GM19238 (cell line): ENCODE measurements at regions not wholly inside any gene's neighbourhood (a gene's known extent, or its start where the extent isn't known, plus 50 kb on each side); places are given as distances from the start of the nearest gene placed in this dataset.

Source experiments
- DNase-seq: peaks from one replicate; pipeline ENCODE4 v3.0.0; 2011; ENCODE audit warnings: low spot score; ENCODE audit not compliant: insufficient read length

DNA sequence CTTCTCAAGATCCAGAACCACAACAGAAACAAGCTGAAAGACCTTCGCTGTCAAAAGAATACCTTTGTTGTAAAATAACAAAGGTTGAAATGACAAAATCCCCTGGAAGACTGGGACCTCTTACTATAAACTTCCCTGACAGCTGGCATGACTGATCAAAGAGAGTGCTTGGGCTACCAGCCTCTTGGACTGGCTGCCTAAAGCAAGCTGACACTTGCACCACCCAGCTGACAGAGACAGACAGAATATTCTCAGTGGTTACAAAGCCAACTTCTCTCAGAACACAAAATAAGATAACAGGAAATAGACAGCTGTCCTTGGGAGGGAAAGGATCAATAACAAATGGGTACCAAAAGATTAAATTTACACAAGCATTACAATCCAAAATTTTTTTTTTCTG, 241.7 kb upstream of the SPOCK3 start:
- no peak for DNase-seq

GRCh38 chr4:167492007-167492406, 257.7 kb upstream of the SPOCK3 start:
- DNase-seq, result no peak

DNA sequence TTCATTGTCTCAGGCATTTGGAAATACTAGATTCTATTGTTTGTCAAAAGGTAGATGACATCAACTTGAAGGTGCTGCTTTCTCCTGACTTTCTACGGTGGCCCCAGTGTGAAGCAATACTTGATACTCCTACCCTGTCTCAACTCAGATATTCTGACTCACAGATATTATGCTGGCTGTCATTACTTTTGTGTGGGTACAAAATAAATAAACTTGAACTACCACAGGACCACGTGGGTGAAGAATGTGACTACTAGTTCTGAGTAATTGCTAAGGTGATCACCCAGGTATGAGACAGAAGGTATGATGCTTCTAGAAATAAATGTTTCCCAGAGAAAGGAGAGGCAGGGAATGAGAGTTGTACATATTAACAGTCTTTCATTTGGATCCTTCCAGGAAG, 275.3 kb upstream of the SPOCK3 start:
- DNase-seq, result no peak

GRCh38 chr4:167524091-167524490, 289.8 kb upstream of the SPOCK3 start:
- no peak for DNase-seq

GRCh38 chr4:167537761-167538160, 303.5 kb upstream of the SPOCK3 start:
- no peak for DNase-seq

- DNase-seq, result no peak
Observed at GRCh38 chr4:167541286-167541685, 307.0 kb upstream of the SPOCK3 start.

GRCh38 chr4:167544391-167544790, 310.1 kb upstream of the SPOCK3 start:
- DNase-seq, result no peak

DNA sequence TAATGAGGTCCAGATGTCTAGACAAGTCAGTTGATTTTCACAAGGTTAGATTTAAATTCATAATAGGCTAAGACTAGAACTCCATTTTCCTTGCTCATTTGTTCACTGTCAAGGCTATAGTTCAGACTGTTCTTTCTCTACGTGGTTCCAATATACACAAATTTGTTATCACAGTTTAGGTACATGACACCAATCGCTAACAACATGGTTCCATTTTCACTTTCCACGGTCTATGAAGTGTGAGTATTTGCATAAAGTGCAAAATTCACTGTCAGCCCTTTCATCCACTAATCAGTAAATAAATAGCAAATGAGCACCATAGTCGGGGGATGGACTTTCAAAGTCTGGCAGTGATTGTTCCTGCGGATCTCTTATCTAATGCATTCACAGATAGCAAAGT, 315.7 kb upstream of the SPOCK3 start:
- no peak for DNase-seq

DNA sequence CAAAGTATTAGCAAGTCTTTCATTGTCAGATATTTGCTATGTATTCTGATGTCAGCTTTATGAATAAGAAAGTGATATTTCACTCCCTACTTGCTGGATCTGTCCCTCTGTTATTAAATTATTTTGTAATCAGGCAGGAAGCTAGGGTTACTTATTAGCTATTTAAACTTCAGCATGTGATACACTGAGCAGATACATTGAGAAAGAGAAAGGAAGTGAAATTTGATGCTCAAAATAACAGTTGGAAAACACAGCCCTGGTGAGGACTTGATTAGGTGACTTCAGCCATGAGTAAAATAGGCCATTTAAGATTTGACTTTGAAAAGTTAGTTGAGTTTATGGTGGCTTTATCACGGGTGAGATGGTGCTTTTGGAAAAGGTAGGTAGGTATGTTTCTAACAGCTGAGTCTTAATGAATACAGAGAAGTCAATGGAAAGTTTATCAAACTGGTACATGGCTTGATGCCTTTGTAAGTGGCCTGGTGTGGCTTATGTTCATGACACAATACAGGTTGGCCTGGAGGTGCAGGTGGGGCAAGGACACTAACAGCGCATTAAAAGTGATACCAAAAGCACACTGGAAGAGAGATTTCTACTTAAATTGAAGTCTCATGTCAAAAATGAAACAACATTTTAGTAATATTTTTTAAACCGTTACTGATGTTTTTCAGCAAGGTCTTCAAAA, 321.2 kb upstream of the SPOCK3 start:
- DNase-seq, result no peak

GRCh38 chr4:167578906-167579305, 344.6 kb upstream of the SPOCK3 start:
- DNase-seq, result no peak

- no peak for DNase-seq
Observed at GRCh38 chr4:167581449-167581965, 347.2 kb upstream of the SPOCK3 start.

DNA sequence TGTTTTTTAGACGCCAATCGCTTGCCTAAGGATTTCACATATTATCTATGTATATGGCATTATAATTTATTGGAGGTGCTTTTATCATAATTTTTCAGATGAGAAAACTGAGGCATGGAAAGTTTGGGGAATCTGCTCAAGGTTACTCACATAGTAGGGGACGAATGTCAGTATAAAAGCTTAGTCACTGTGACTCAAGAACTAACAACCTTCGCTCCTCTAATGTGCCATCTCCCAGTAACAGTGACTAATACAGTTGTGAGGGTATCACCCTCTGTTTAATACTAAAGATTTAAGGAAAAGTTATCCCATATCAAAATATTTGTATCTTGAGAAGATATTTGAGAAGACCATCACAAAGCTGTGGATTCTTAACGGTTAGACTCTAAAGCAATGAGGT, 353.1 kb upstream of the SPOCK3 start:
- no peak for DNase-seq

- DNase-seq, result no peak
Observed at GRCh38 chr4:167595898-167596297, 361.6 kb upstream of the SPOCK3 start.

- no peak for DNase-seq
Observed at GRCh38 chr4:167602157-167602556, 367.9 kb upstream of the SPOCK3 start.

DNA sequence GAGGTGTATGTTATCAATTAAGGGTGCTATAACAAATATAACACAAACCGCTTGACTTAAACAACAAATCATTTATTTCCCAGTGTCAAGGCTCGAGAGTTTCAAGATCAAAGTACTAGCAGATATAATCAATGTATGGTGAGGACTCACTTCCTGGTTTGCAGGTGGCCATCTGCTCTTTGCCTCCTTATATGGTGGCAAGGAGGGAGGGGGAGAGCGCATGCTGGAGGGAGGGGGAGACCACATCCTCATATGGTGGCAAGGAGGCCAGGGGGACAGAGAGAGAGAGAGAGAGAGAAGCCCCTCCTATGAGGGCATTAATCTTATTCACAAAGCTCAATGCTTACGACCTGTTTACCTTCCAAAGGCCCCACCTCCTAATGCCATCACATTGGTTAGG, 372.3 kb upstream of the SPOCK3 start:
- no peak for DNase-seq

DNA sequence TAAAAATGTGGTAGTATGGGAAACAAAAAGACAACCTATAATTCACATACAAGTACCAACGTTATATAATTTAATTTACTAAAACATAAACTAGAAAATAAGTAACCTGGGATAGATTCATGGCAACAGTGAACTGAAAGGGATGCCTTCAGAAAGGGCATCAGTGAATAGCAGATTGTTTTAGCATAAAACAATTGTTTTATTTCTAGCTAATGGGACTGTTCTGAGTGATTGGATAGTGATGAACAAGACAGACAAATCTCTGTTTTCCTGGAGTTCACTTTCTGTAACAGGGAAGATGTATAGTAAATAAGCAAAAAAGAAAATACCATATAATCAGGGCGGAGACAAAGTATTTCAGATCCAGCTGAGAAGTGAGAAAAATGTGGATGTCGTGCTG, 379.1 kb upstream of the SPOCK3 start:
- no peak for DNase-seq

DNA sequence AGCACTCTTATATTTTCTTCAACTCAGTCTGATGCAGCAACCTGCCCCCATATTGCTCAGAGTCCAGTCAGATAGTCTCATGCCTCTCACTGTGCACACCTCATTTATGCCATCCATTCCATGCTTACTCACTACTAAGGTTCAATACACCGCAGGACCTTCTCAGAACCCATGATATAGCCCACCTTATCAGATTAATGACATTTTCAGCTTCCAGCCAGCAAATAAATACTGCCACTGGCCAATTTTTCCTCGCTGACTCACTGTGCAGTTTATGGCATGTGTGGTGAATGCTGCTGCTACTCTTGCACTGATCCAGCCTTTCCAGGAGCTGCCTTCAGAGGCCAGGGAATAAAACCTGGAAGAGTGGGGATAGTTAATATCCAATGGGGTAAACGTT, 380.6 kb upstream of the SPOCK3 start:
- DNase-seq, result no peak

- DNase-seq, result no peak
Observed at GRCh38 chr4:167616476-167616875, 382.2 kb upstream of the SPOCK3 start.

- peak; percentile 7 for DNase-seq
Observed at GRCh38 chr4:167622481-167623240, 388.4 kb upstream of the SPOCK3 start.

GRCh38 chr4:167623241-167623572, 388.9 kb upstream of the SPOCK3 start:
- DNase-seq, result no peak

- no peak for DNase-seq
Observed at GRCh38 chr4:167629272-167629671, 395.0 kb upstream of the SPOCK3 start.

- DNase-seq, result no peak
Observed at GRCh38 chr4:167642250-167642649, 408.0 kb upstream of the SPOCK3 start.

GRCh38 chr4:167645358-167645757, 411.1 kb upstream of the SPOCK3 start:
- no peak for DNase-seq
